RKO (cell line): ENCODE measurements at regions not wholly inside any gene's neighbourhood (a gene's known extent, or its start where the extent isn't known, plus 50 kb on each side); places are given as distances from the start of the nearest gene placed in this dataset.

Experiments used
- DNase-seq: peaks from one replicate; pipeline ENCODE4 v3.0.0-alpha.2; 2016; ENCODE audit warnings: low spot score

GRCh38 chr15:47475336-47475735, 242.0 kb upstream of the SEMA6D start:
- no peak for DNase-seq

DNA sequence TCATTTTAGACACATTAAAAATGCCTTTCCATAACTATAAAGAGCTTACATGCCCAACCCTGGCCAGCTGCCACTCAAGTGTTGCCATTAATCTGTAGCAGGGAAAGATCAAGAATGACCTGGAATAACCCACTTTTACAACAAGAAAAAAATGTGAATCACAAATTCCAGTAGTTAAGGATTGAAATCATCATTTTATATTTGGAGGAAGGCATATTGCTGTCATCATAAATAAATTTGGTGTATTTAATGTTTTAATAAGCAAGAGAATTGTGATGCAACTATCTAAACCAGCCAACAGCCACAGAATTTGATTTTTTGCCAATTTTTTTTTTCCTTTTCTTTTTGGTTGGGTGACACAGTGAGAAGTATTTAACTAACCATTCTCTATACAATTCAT, 240.0 kb upstream of the SEMA6D start:
- no peak for DNase-seq

DNA sequence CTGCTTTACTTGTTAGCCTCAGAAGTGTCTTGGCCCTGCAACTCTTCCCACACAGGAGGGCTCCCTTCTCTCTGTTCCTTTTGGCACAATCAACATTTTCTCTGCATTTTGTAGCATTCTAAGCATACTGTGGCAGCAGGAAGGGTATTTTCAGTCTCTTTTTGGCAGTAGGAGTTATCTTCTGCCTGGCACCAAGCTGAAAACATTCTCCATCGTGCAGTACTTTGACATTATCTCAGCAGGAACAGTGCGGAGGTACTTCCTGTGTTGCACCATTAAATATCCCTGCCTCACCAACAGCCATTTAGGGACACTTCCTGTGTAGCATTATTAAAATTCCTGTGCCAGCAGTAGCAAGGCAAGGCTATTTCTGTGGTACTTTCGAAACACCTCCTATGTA, 233.2 kb upstream of the SEMA6D start:
- DNase-seq = no peak

DNA sequence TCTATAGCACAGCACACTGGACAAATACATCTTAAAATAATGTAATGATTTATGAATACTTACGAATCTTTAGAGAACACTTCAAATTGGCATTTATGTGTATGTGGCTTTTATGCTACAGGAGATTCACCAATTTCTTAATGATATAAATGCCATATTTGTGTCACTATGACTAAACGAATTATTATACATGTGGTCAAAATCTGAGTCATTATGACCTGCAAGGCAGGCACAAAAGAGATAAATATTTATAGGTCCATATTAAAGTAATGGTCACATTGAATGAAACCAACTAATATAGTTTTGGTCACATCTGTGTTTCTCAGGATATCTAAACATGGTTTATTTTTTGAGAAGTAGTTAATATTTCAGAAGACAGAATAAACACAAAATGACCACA, 232.3 kb upstream of the SEMA6D start:
- DNase-seq = no peak

DNA sequence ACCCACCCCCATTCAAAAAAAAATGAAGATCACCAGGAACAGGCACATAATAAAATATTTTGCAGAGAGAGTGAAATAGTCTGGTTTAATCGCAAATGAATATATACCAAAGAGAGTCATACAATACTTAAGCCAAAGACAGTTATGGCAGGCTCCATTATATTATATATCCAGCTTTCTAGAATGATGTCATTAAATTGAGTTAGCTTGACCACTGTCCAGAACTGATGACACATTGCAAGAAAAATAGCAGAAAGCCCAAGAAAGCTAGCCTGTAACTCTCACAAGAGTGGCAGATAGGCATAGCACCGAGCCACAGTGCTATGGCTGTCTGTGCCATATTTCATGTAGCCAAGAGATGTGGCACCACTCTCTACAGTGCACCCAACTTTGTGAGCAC, 231.9 kb upstream of the SEMA6D start:
- no peak for DNase-seq

- DNase-seq = no peak
Measured at GRCh38 chr15:47486040-47486439, 231.3 kb upstream of the SEMA6D start.

DNA sequence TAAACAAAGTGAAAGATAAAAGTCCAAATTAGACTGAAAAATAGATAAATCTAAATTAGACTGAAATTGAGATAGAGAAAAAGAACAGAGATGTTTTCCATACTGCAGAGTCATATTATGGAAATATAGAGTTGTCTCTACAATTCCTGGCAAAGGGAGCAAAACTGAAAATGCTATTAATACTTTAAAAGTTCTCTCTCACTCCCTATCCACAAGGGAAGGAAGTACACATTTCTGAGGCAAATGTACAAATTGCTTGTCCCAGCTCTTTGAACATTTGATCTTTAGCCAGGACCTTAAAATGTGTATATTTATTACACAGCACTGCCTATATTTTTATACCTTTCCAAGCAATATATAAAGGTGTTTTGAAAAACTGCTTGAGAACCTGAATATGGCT, 225.1 kb upstream of the SEMA6D start:
- DNase-seq = no peak

GRCh38 chr15:47493357-47494247, 223.7 kb upstream of the SEMA6D start:
- no peak for DNase-seq

DNA sequence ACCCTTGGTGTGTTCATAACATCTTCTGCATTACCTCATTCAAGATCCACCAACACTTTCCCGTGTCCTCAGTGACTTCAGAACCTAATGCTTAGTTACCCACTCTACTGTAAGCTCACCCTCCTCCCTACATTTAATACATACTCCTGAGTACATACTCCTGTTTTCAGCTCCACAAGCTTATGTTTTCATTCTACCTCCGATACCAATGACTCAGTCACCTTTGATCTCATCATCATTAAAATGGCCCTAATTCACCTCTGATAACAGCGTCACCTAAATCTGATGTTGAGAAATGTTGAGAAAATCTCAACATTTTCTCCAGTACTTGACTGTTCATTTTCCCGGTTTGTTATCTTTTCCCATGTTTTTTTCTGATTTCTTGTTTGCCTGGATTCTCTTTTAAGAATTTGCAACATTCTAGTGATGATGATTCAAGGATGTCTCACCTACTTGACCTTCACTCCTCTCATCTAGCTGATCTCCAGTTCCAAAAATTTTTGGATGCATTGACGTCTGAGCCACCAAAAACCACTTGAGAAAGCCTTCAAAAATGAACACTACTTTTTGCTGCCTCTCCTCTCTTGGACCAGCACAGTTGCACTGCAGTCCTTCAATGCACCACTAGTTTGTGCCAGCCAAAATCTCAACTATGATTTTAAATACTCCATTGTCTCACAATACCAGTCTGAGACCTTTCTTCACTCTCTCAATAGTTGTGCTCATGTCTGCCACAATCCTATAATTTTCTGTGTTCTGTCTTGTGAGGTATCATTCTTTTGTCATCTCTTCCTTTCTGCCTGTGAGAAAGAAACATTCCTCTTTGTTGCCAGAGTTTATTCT, 220.7 kb upstream of the SEMA6D start:
- DNase-seq = no peak

DNA sequence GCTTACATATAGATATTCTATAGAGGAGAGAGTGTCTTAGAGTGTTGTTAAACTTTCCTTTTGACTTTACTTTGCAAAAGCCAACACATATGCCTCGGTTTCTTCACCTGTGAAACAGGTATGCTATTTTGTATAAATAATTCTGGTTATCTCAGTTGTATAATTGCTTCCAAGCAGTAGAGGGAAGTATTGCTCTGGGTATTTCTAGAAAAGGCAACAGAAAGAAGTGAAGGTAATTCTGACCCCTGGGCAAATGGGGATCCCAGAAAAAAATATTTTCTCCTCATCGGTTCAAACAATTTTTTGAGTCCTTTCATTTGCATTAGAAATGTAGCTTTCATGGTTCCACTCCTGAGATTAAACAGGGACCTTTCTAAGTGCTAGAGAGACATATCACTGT, 216.5 kb upstream of the SEMA6D start:
- DNase-seq = no peak

DNA sequence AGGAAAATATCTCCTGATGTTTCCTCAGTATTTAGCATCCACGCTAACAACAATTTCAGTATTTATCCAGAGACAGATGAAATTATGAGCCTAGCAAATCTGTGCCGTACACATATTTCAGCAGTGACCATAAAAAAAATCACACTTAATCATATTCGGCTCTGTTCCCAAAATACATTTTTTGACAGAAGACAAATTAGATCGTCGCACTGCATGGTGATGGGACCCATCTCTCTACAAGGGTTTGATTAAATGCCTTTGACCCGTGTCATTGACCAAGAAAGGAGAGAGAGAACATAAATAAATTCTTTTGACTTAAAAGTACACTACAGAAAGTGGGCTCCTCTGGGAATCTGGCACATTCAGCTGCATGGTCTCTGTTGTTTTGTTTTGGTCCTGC, 215.3 kb upstream of the SEMA6D start:
- DNase-seq = no peak

GRCh38 chr15:47503876-47504275, 213.4 kb upstream of the SEMA6D start:
- no peak for DNase-seq

GRCh38 chr15:47504624-47505256, 212.6 kb upstream of the SEMA6D start:
- no peak for DNase-seq

GRCh38 chr15:47505712-47506328, 211.5 kb upstream of the SEMA6D start:
- no peak for DNase-seq

DNA sequence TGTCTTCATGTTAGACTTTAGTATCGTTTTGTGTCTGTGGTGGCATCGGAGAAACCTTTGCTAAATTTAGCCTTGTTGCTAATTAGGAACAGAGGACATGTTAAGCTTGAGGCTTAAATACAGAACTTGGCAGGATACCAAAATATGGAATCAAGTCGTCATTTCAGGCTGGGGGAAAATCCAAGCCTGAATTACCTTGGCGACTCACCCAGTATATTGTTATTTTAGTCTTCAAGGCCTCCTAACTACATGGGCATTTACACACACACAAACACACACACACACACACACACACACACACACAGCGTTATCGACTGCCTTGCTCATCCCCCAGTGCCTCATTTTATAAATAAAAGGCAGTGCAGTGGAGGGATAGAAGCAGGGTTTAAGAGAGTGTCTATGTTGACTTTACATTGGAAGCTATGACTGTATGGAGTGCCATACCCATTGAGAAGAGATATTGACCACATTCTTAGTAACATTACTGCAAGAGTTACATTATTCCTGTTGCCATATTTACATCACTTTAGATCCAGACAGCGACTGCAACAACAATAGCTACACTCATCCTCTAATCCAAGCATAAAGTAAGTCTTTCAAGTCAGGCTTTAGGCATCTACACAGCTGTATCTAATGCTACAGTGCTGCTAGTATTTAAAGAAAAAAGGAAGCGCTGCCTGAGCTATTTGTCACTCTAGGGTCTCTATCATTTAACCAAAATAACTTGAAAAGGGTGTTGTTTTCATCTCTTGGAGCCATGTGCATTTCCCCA, 210.8 kb upstream of the SEMA6D start:
- no peak for DNase-seq

DNA sequence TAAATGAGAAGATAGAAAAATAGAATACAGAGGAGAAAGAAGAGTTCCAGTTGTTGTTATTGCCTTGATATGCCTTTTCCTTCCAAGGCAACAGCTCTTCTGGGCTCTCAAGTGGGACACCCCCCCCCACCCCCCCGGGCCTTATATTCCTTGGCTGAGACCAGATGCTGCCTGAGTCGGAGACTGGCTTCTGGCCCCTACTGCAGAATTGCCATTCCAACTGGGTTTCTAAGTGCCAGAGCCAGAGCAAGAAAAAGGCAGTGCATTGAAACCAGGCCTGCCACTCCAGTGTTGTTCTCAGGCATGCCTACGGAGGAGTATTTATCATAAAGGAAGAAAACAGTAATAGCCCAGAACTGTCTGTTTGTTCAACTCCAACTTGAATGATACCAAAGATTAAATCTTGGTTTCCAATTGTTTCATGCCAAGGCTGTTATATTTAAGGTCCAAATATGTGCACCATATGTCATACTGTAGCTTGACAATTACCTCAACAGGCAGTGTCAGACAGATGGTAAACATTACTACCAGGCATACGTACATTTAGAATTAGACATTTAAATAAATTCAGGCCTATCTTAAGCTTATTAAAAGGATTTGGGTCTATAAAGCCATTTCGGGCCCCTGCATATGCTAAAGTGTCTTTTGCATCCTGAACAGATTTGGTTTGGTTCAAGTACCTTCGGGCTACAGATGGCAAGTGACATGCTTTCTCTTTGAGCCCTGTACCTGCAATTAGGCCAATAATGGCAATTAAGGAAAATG, 209.9 kb upstream of the SEMA6D start:
- DNase-seq = no peak

- DNase-seq = no peak
Measured at GRCh38 chr15:47511261-47511660, 206.0 kb upstream of the SEMA6D start.

DNA sequence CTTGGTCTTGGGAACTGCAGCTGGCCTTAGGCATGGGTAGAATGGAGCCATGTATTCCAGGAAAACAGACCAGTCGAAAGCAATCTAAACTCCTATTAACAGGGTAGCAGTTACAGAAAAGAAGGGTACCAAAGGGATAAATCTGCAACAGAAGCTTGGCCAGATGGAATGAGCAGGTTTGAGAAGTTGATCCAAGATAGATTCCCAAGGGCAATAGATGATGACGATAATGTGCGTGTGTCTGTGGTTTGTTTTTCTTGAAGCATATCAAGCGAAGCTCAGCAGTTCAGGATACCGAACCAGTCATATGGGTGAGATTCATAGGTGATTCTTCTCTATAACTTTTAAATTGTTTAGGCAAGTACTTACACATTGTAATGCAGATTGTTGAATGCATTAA, 203.8 kb upstream of the SEMA6D start:
- DNase-seq = no peak

DNA sequence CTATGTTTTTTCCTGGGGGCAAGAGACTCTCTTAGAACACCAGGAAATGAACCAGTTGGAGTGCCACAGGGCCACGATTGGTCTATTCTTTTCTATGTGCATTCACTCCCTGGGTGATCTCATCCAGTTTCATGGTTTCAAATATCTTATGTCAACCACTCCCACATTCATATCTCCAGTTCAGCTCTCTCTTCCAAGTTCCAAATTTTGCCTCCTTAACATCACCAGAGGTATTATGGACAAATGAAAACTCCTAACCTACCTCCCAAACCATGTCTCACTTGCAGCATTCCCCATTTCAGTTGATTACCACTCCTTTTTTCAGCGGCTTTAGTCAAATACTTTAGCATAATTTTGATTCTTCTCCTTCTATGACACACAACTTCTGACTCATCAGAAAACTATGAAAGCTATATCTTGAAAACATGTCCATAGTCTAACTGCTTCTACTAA, 203.1 kb upstream of the SEMA6D start:
- peak; percentile 27 for DNase-seq

GRCh38 chr15:47516558-47516957, 200.7 kb upstream of the SEMA6D start:
- DNase-seq = peak; percentile 53

- DNase-seq = no peak
Measured at GRCh38 chr15:47516972-47517371, 200.3 kb upstream of the SEMA6D start.
